Calu3 (cell line): ENCODE measurements at regions not wholly inside any gene's neighbourhood (a gene's known extent, or its start where the extent isn't known, plus 50 kb on each side); places are given as distances from the start of the nearest gene placed in this dataset.

Experiments used
- BruUV-seq: library from RNA; stranded (reverse); fragments of 400-500 nt; replicated peaks from 2 replicates; lab custom pipeline; 2021; lab: Mats Ljungman, UMichigan
- CTCF ChIA-PET: fragments of 300-600 bp; sonication (Branson Sonifier 250); formaldehyde crosslinking; loops from one replicate; lab custom pipeline; 2022; ENCODE audit warnings: antibody characterized with exemption; lab: Charles Lee
- DNase-seq: peaks from one replicate; pipeline ENCODE4 v3.0.0; 2022
- H3K27ac Mint-ChIP-seq: one replicate; pipeline ENCODE4 v1.8.0; 2022; ENCODE audit warnings: mixed read lengths; ENCODE audit not compliant: unreplicated experiment
- H3K27me3 Mint-ChIP-seq: one replicate; pipeline ENCODE4 v1.8.0; 2022; ENCODE audit warnings: mixed read lengths; ENCODE audit not compliant: unreplicated experiment
- H3K36me3 Mint-ChIP-seq: one replicate; pipeline ENCODE4 v1.8.0; 2022; ENCODE audit warnings: mild to moderate bottlenecking, moderate library complexity, mixed read lengths; ENCODE audit not compliant: insufficient read depth, unreplicated experiment
- H3K4me1 Mint-ChIP-seq: one replicate; pipeline ENCODE4 v1.8.0; 2022; ENCODE audit warnings: mild to moderate bottlenecking, low read depth, mixed read lengths; ENCODE audit not compliant: unreplicated experiment
- H3K4me3 Mint-ChIP-seq: one replicate; pipeline ENCODE4 v1.8.0; 2022; ENCODE audit warnings: mild to moderate bottlenecking, low read depth, moderate library complexity, mixed read lengths; ENCODE audit not compliant: unreplicated experiment
- H3K9me3 Mint-ChIP-seq: one replicate; pipeline ENCODE4 v1.8.0; 2022; ENCODE audit warnings: low read depth, mixed read lengths; ENCODE audit not compliant: unreplicated experiment
- intact Hi-C: fragments of 100-400 bp; cut with micrococcal nuclease; formaldehyde crosslinking; loops from one replicate; pipeline ENCODE4 v1.10.0; 2022; ENCODE audit not compliant: unreplicated experiment
- TF ChIP-seq, protein P1 (sequence below): fragments of 200-600 bp; IDR thresholded peaks from one replicate; pipeline ENCODE4 v1.8.0; 2022; ENCODE audit warnings: antibody characterized with exemption; ENCODE audit not compliant: unreplicated experiment

DNA sequence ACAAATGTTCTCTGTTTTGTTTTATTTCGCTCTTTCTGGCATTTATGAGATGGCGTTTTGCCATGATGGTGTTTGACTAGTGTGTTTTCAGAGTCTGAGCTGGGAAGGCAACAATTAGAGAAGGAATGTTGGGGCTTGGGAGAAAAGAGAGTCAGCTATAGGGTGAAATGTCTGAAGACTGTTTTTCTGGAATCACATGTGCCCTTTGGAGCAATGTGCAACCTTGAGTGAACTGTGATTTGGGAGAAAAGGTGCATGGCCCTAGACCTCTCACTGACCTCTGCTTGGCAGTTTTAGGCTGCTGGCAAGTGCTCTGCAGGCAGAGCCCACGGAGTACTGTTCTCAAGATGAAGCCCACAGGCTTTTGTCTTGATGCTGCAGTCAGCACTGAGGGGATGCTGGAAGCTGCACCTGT is 379.9 kb upstream of the PDE3A start:
- Mint-ChIP-seq H3K27me3 (no peaks in the 10 kb centered on the region), H3K27ac (no peak overlapping the region), H3K4me3 (no peak overlapping the region), H3K9me3 (no peaks in the 10 kb centered on the region), H3K36me3 (no peaks in the 10 kb centered on the region), H3K4me1 (peaks cover 7% of the 10 kb centered on the region)
- intact Hi-C loops, result no loop called here
- DNase-seq, result no peak
- TF ChIP-seq, protein P1, sequence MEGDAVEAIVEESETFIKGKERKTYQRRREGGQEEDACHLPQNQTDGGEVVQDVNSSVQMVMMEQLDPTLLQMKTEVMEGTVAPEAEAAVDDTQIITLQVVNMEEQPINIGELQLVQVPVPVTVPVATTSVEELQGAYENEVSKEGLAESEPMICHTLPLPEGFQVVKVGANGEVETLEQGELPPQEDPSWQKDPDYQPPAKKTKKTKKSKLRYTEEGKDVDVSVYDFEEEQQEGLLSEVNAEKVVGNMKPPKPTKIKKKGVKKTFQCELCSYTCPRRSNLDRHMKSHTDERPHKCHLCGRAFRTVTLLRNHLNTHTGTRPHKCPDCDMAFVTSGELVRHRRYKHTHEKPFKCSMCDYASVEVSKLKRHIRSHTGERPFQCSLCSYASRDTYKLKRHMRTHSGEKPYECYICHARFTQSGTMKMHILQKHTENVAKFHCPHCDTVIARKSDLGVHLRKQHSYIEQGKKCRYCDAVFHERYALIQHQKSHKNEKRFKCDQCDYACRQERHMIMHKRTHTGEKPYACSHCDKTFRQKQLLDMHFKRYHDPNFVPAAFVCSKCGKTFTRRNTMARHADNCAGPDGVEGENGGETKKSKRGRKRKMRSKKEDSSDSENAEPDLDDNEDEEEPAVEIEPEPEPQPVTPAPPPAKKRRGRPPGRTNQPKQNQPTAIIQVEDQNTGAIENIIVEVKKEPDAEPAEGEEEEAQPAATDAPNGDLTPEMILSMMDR, result no peak
- CTCF ChIA-PET, result no interaction called here
- no TSS peak for BruUV-seq

DNA sequence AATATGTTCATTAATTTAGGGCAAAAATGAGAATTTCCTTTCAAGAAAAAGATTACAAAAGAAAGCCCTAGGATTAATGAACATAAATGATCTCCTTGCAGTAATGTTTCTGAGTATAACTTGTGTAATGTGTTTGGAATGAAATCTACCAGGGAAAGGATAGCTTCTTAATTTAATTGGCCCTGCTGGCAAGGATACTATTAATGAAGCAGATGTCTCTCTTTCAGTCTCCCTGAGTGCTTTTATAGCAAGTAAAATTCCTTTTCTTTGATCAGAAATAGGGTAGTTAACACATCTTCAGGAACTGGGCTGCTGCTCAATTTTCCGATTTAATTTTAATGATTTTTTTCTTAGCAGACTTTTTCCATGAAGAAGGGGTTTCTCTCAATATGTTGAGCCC is 379.4 kb upstream of the PDE3A start:
- Mint-ChIP-seq H3K9me3 (no peaks in the 10 kb centered on the region), H3K27me3 (no peaks in the 10 kb centered on the region), H3K4me3 (no peak overlapping the region), H3K36me3 (no peaks in the 10 kb centered on the region), H3K27ac (no peak overlapping the region), H3K4me1 (peaks cover 7% of the 10 kb centered on the region)
- CTCF ChIA-PET, result no interaction called here
- intact Hi-C loops, result no loop called here
- TF ChIP-seq, protein P1, result no peak
- BruUV-seq, result no TSS peak
- no peak for DNase-seq

DNA sequence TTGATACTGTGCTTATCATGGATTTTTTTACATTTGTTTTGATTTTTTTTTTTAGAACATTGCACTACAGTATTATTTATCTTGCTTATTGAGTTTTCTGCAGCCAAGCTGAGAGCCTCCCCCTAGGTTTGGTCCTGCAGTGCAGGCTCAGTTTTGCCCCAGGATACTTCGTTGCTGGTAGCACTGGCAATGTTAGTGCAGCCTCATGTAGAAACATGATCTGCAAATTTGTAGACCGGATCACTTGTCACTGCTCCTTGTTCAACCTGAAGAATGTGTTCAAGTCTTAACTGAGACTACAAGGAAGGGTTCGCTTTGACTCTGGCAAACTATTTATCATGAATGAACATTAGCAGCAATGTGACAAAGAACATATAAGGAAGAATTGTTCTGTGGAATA is 377.2 kb upstream of the PDE3A start:
- TF ChIP-seq, protein P1, result no peak
- DNase-seq, result no peak
- H3K4me3 Mint-ChIP-seq, result no peak overlapping the region
- CTCF ChIA-PET, result no interaction called here
- intact Hi-C loops, result loop anchor here (10.0 kb wide), 1 partner anchor 246 kb away; no protein-coding TSS in a partner anchor
- no peak overlapping the region for H3K27ac Mint-ChIP-seq
- peaks cover 11% of the 10 kb centered on the region for H3K4me1 Mint-ChIP-seq
- H3K27me3 Mint-ChIP-seq, result no peaks in the 10 kb centered on the region
- no peaks in the 10 kb centered on the region for H3K36me3 Mint-ChIP-seq
- no peaks in the 10 kb centered on the region for H3K9me3 Mint-ChIP-seq
- BruUV-seq, result no TSS peak

DNA sequence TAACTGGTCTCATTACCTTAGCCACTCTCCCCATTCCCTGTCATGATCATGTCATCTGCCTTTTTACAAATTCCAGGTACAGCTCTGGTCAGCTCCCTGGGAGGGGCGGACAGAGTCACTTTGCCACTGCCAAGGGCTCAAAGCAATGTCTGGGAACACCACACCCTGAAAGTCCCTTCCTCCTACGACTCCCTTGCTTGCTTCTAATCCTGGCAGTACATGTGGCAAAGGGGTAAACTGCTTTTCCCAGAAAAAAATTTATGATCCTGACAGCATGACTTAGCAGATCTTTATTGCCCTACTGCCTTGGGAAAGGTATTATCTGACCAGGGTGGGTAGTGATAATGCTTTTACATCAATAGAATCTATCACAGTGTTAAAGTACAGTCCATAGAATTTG is 376.0 kb upstream of the PDE3A start:
- BruUV-seq, result no TSS peak
- Mint-ChIP-seq H3K27me3 (no peaks in the 10 kb centered on the region), H3K9me3 (no peaks in the 10 kb centered on the region), H3K36me3 (no peaks in the 10 kb centered on the region), H3K4me3 (no peak overlapping the region), H3K4me1 (peaks cover 15% of the 10 kb centered on the region), H3K27ac (no peak overlapping the region)
- intact Hi-C loops, result loop anchor here (10.0 kb wide), 1 partner anchor 248 kb away; no protein-coding TSS in a partner anchor
- CTCF ChIA-PET, result no interaction called here
- TF ChIP-seq, protein P1, result no peak
- DNase-seq, result no peak
